RWPE2 (cell line): ENCODE measurements at regions not wholly inside any gene's neighbourhood (a gene's known extent, or its start where the extent isn't known, plus 50 kb on each side); places are given as distances from the start of the nearest gene placed in this dataset.

Source experiments
- ATAC-seq: fragments of 200-7000 bp; cut with Tn5 transposase; 3 replicates; pipeline ENCODE4 v1.9.1; 2021; ENCODE audit warnings: low read depth
- DNase-seq: peaks from one replicate; pipeline ENCODE4 v3.0.0-alpha.2; 2020; ENCODE audit warnings: low spot score
- H3K27ac ChIP-seq: fragments of 450-650 bp; 2 replicates; pipeline ENCODE4 v1.5.1; 2017; ENCODE audit warnings: mild to moderate bottlenecking; ENCODE audit not compliant: poor library complexity, severe bottlenecking
- H3K27me3 ChIP-seq: fragments of 250-450 bp; sonication (Bioruptor Pico); 2 replicates; pipeline ENCODE4 v1.5.1; 2021; ENCODE audit warnings: mild to moderate bottlenecking, moderate library complexity; ENCODE audit not compliant: insufficient read depth, poor library complexity, severe bottlenecking
- H3K36me3 ChIP-seq: fragments of 250-450 bp; sonication (Bioruptor Pico); 2 replicates; pipeline ENCODE4 v1.5.1; 2020; ENCODE audit warnings: low read depth, mild to moderate bottlenecking, moderate library complexity
- H3K4me1 ChIP-seq: fragments of 250-450 bp; sonication (Bioruptor Pico); 2 replicates; pipeline ENCODE4 v1.5.1; 2021; ENCODE audit warnings: mild to moderate bottlenecking, moderate library complexity; ENCODE audit not compliant: insufficient read depth, poor library complexity, severe bottlenecking
- H3K4me3 ChIP-seq: fragments of 250-450 bp; sonication (Bioruptor Pico); 2 replicates; pipeline ENCODE4 v1.5.1; 2021; ENCODE audit warnings: mild to moderate bottlenecking, moderate library complexity; ENCODE audit not compliant: severe bottlenecking
- H3K9me3 ChIP-seq: fragments of 250-450 bp; sonication (Bioruptor Pico); 2 replicates; pipeline ENCODE4 v1.5.1; 2021; ENCODE audit warnings: mild to moderate bottlenecking, moderate library complexity; ENCODE audit not compliant: severe bottlenecking
- CTCF ChIP-seq: fragments of 450-650 bp; IDR thresholded peaks from one replicate; pipeline ENCODE4 v1.5.1; 2017; ENCODE audit warnings: mild to moderate bottlenecking, moderate library complexity; ENCODE audit not compliant: poor library complexity, severe bottlenecking

DNA sequence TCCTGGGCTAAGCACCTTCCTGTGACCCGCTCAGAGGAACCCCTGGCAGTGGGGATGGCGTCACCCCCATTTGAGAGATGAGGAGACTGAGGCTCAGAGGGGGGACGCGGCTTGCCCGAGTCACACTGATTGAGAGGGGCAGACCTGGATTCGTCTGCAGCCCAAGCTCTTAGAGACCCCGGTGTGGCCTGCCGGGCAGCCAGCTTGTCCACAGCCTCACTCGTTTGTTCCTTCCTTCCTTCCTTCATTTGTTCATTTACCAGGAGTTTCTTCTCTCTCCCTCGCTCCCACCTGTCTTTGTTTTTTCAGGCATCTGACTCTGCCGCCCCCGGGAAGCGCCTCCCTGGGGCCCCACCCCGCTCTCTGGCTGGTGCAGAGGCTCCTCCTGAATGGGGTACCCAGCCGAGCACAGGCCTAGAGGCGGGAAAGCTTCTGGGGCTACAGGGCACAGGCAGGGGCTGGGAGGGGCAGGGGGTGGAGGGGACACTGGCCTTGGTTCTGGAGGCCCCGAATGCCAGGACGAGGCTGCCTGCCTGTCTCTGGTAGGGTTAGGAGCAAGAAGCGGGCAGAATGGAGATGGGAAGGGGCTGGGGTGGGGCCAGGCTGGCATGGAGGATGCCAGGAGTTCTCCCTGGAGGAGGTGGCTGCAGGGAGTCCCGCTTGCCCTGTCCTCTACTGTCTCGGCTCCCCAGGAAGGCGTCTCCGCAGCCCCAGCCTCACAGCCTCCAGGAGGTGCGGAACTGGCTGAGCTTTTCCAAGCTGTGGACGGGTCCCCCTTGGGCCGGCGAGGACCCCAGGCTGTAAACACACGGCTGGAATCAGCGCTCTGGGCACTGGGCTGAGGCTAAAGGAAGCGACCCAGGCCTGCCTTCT lies 91.6 kb downstream of the UNCX start:
- no peak for TF ChIP-seq CTCF
- DNase-seq (peak; percentile 38), ATAC-seq (no peak)
- Histone ChIP-seq H3K27me3 (peaks cover 15% of the 10 kb centered on the region), H3K9me3 (no peaks in the 10 kb centered on the region), H3K36me3 (no peaks in the 10 kb centered on the region), H3K4me3 (no peak overlapping the region), H3K4me1 (no peaks in the 10 kb centered on the region), H3K27ac (no peak overlapping the region)

DNA sequence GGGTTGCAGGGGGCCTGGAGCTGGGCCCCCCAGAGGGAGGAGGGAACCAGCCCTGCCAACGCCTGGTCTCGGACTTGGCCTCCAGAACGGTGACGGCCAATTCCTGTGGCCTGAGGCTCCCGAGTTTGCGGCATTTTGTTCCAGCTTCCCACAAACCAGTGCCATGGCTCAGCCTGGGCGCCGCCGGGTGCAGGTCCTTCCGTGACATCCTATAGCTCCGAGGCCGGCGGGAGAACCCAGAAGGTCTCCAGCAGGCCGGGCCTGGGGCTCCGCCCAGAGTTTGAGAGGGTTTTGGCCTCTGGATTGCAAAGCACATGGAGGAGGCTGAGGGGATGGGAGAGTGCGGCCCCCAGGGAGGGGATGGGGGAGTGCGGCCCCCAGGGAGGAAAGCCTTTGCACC lies 92.6 kb downstream of the UNCX start:
- H3K36me3 ChIP-seq, result no peaks in the 10 kb centered on the region
- ATAC-seq, result no peak
- no peak for TF ChIP-seq CTCF
- H3K27me3 ChIP-seq, result peaks cover 15% of the 10 kb centered on the region
- no peaks in the 10 kb centered on the region for H3K9me3 ChIP-seq
- peak; percentile 53 for DNase-seq
- H3K4me1 ChIP-seq, result no peaks in the 10 kb centered on the region
- no peak overlapping the region for H3K4me3 ChIP-seq
- H3K27ac ChIP-seq, result no peak overlapping the region

DNA sequence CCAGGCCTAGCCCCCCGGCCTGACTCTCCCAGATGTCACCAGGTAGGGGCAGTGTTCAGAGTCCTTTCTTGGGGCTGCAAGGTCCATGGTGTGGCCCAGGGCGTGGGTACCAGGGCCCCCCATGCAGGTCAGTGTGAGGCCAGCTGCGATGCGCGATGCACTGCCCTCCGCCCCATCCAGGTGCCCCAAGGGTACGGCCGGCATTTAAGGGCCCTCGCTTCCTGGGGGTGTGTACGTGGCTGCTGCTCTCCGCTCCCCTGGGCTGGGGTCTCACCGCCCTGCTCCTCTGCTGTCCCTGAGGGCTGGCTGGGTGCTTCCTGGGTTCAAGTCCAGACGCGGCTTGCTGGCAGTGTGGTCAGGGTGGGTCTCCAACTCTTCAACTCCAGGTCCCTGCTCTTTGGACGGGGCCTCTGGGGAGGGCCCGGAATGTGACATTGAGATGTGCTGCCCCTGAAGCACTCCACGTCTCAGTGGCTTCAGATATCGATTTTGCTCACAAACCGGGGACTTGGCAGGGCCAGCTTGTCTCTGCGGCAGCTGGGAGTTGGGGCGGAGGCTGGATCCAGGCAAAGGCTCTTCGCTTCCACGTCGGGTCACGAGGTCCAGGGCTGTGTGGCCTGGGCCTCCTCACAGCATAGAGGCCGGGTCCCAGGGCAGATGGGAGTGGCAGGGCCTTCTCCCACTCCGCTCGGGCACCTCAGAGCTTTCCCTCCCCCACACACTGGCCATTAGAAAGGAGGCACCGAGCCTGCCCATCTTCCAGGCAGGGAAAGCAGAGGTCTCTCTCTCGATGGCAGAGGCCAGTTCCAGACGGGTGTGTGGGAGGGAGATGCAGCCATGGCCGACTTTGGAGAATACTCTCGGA lies 93.2 kb downstream of the UNCX start:
- ATAC-seq (no peak), DNase-seq (peak; percentile 59)
- Histone ChIP-seq H3K4me3 (no peak overlapping the region), H3K4me1 (no peaks in the 10 kb centered on the region), H3K36me3 (no peaks in the 10 kb centered on the region), H3K27me3 (peaks cover 15% of the 10 kb centered on the region), H3K9me3 (no peaks in the 10 kb centered on the region), H3K27ac (no peak overlapping the region)
- no peak for TF ChIP-seq CTCF

DNA sequence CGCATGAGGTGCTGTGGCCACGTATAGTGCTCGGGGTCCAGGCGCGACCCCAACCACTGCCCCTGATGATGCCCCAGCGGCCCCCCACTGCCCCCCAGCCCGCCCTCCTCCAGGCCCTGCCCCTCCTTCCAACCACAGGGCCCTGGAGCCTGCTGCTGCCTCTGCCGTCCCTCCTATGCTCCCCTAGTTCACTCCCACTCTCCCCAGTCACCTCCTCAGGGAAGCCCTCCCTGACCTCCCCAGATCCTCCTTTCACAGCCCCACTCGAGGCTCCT lies 93.8 kb downstream of the UNCX start:
- no peak overlapping the region for H3K27ac ChIP-seq
- no peaks in the 10 kb centered on the region for H3K4me1 ChIP-seq
- H3K9me3 ChIP-seq, result no peaks in the 10 kb centered on the region
- peaks cover 19% of the 10 kb centered on the region for H3K27me3 ChIP-seq
- H3K36me3 ChIP-seq, result no peaks in the 10 kb centered on the region
- no peak for TF ChIP-seq CTCF
- ATAC-seq, result no peak
- no peak overlapping the region for H3K4me3 ChIP-seq
- DNase-seq, result peak; percentile 27
